Ovary (tissue), 3 donors: ENCODE measurements at regions not wholly inside any gene's neighbourhood (a gene's known extent, or its start where the extent isn't known, plus 50 kb on each side); places are given as distances from the start of the nearest gene placed in this dataset.
"Not testable (repeated sequence)": the region's sequence is repeated elsewhere in the genome, so short reads cannot be mapped to it uniquely, and the experiment has no call there.

Experiments
- POLR2A ChIP-seq: fragments of 450-650 bp; IDR thresholded peaks from one replicate; pipeline ENCODE4 v1.6.1; 2017; ENCODE audit warnings: antibody characterized with exemption, mild to moderate bottlenecking, moderate library complexity
- TF ChIP-seq, protein P1 (sequence below), 3 donors: fragments of 450-650 bp in 2 of 3; fragments of 200-600 bp in 1 of 3; IDR thresholded peaks; one replicate each; pipeline versions ENCODE4 v1.5.1 to v1.8.0; 2016 to 2022; ENCODE audit warnings: antibody characterized with exemption in 3 of 3, mild to moderate bottlenecking in 1 of 3
- donor health status: DM: no; HTN: no; CAD: no.

GRCh38 chr1:206331597-206331996 lies 128.3 kb downstream of the SRGAP2 start:
- TF ChIP-seq, protein P1, sequence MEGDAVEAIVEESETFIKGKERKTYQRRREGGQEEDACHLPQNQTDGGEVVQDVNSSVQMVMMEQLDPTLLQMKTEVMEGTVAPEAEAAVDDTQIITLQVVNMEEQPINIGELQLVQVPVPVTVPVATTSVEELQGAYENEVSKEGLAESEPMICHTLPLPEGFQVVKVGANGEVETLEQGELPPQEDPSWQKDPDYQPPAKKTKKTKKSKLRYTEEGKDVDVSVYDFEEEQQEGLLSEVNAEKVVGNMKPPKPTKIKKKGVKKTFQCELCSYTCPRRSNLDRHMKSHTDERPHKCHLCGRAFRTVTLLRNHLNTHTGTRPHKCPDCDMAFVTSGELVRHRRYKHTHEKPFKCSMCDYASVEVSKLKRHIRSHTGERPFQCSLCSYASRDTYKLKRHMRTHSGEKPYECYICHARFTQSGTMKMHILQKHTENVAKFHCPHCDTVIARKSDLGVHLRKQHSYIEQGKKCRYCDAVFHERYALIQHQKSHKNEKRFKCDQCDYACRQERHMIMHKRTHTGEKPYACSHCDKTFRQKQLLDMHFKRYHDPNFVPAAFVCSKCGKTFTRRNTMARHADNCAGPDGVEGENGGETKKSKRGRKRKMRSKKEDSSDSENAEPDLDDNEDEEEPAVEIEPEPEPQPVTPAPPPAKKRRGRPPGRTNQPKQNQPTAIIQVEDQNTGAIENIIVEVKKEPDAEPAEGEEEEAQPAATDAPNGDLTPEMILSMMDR (IDR thresholded peaks at IDR 0.05): not testable (repeated sequence)
- TF ChIP-seq POLR2A: not testable (repeated sequence)
